H1 (cell line): ENCODE measurements at regions not wholly inside any gene's neighbourhood (a gene's known extent, or its start where the extent isn't known, plus 50 kb on each side); places are given as distances from the start of the nearest gene placed in this dataset.

Source experiments
- EGR1 ChIP-seq: IDR thresholded peaks from 2 replicates; pipeline ENCODE4 v1.6.1; 2011; ENCODE audit warnings: low read depth, low read length, borderline replicate concordance
- GTF2F1 ChIP-seq: IDR thresholded peaks from 2 replicates; pipeline ENCODE4 v1.6.1; 2012; ENCODE audit warnings: low read depth, low read length, improper control_type of control experiment, borderline replicate concordance
- KDM1A ChIP-seq: fragments of 200-600, 300-600 bp; sonication (generic); IDR thresholded peaks from 2 replicates; pipeline ENCODE4 v1.7.1; 2016; ENCODE audit warnings: mild to moderate bottlenecking, low read length, borderline replicate concordance
- MAFK ChIP-seq: IDR thresholded peaks from 2 replicates; pipeline ENCODE4 v1.6.1; 2012; ENCODE audit warnings: low read depth, mild to moderate bottlenecking, improper control_type of control experiment, low read length
- PHF8 ChIP-seq: fragments of 200-600 bp; sonication (generic); conservative IDR thresholded peaks from 2 replicates; pipeline ENCODE4 v1.7.1; 2012; ENCODE audit warnings: low read depth, mild to moderate bottlenecking, inconsistent platforms, low read length, moderate library complexity
- POLR2A ChIP-seq, 2 experiments: IDR thresholded peaks; 1 replicate in 1 of 2; 2 replicates in 1 of 2; pipeline ENCODE4 v1.6.1; 2011; ENCODE audit warnings: low read depth in 2 of 2, low read length in 2 of 2, mild to moderate bottlenecking in 2 of 2; ENCODE audit errors: control extremely low read depth in 1 of 2
- POLR2AphosphoS5 ChIP-seq: IDR thresholded peaks from 2 replicates; pipeline ENCODE4 v1.6.1; 2011; ENCODE audit warnings: low read depth, low read length
- RFX5 ChIP-seq: IDR thresholded peaks from 2 replicates; pipeline ENCODE4 v1.6.1; 2011; ENCODE audit warnings: low read depth, low read length, improper control_type of control experiment, borderline replicate concordance
- SP2 ChIP-seq: IDR thresholded peaks from 2 replicates; pipeline ENCODE4 v1.6.1; 2012; ENCODE audit warnings: mild to moderate bottlenecking, low read length, inconsistent platforms
- SP4 ChIP-seq: IDR thresholded peaks from 2 replicates; pipeline ENCODE4 v1.6.1; 2012; ENCODE audit warnings: low read length, inconsistent platforms
- TEAD4 ChIP-seq: IDR thresholded peaks from 2 replicates; pipeline ENCODE4 v1.6.1; 2012; ENCODE audit warnings: low read depth, low read length, inconsistent platforms, mixed read lengths
- USF2 ChIP-seq: IDR thresholded peaks from 2 replicates; pipeline ENCODE4 v1.6.1; 2011; ENCODE audit warnings: low read length, improper control_type of control experiment
- YY1 ChIP-seq: IDR thresholded peaks from 2 replicates; pipeline ENCODE4 v1.6.1; 2011; ENCODE audit warnings: low read depth, mild to moderate bottlenecking, low read length
- TF ChIP-seq, protein P1 (sequence below), 3 experiments: IDR thresholded peaks; 1 replicate in 2 of 3; 2 replicates in 1 of 3; pipeline versions ENCODE4 v1.5.1 to v1.6.1; 2011; ENCODE audit warnings: low read length in 3 of 3, mild to moderate bottlenecking in 3 of 3, inconsistent platforms in 2 of 3, low read depth in 1 of 3, moderate library complexity in 1 of 3; ENCODE audit not compliant: insufficient read depth in 1 of 3; ENCODE audit errors: control extremely low read depth in 1 of 3

- TF ChIP-seq, protein P1, sequence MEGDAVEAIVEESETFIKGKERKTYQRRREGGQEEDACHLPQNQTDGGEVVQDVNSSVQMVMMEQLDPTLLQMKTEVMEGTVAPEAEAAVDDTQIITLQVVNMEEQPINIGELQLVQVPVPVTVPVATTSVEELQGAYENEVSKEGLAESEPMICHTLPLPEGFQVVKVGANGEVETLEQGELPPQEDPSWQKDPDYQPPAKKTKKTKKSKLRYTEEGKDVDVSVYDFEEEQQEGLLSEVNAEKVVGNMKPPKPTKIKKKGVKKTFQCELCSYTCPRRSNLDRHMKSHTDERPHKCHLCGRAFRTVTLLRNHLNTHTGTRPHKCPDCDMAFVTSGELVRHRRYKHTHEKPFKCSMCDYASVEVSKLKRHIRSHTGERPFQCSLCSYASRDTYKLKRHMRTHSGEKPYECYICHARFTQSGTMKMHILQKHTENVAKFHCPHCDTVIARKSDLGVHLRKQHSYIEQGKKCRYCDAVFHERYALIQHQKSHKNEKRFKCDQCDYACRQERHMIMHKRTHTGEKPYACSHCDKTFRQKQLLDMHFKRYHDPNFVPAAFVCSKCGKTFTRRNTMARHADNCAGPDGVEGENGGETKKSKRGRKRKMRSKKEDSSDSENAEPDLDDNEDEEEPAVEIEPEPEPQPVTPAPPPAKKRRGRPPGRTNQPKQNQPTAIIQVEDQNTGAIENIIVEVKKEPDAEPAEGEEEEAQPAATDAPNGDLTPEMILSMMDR (IDR thresholded peaks at IDR 0.05; ENCODE audit: control extremely low read depth in 1 of 3, insufficient read depth in 1 of 3, low read depth in 1 of 3, low read length in 3 of 3) = no peak
- TF ChIP-seq POLR2A (IDR thresholded peaks at IDR 0.05; ENCODE audit: control extremely low read depth in 1 of 2, low read depth in 2 of 2, low read length in 2 of 2) (no peak), YY1 (no peak), TEAD4 (no peak), GTF2F1 (no peak), RFX5 (no peak), PHF8 (no peak), SP4 (no peak), USF2 (no peak), EGR1 (no peak), SP2 (no peak), KDM1A (no peak), POLR2AphosphoS5 (no peak), MAFK (no peak)
Measured at GRCh38 chr2:177127821-177128220, 84.8 kb upstream of the HNRNPA3 start.
